Upper lobe of left lung (tissue), 4 donors: ENCODE measurements at regions not wholly inside any gene's neighbourhood (a gene's known extent, or its start where the extent isn't known, plus 50 kb on each side); places are given as distances from the start of the nearest gene placed in this dataset.

ENCODE experiments used
- EP300 ChIP-seq, 4 donors: sonication (generic); formaldehyde crosslinking; IDR thresholded peaks; one replicate each; pipeline ENCODE4 v1.5.1; 2017; ENCODE audit warnings: antibody characterized with exemption in 4 of 4, control low read depth in 2 of 4
- POLR2A ChIP-seq, 4 donors: fragments of 450-650 bp; IDR thresholded peaks; one replicate each; pipeline ENCODE4 v1.5.1; 2016 to 2017; ENCODE audit warnings: antibody characterized with exemption in 4 of 4, mild to moderate bottlenecking in 2 of 4
- POLR2AphosphoS5 ChIP-seq, 2 donors: sonication (generic); formaldehyde crosslinking; IDR thresholded peaks; one replicate each; pipeline ENCODE4 v1.5.1; 2017; ENCODE audit warnings: antibody characterized with exemption in 2 of 2
- TF ChIP-seq, protein P1 (sequence below), 6 experiments: fragments of 450-650 bp in 4 of 6; fragments of 200-600 bp in 2 of 6; sonication (generic) in 2 of 6; IDR thresholded peaks; one replicate each; pipeline ENCODE4 v1.5.1; 2016 to 2019; ENCODE audit warnings: antibody characterized with exemption in 6 of 6

GRCh38 chr12:131260954-131261353 is 307.2 kb downstream of the ADGRD1 start:
- TF ChIP-seq, protein P1, sequence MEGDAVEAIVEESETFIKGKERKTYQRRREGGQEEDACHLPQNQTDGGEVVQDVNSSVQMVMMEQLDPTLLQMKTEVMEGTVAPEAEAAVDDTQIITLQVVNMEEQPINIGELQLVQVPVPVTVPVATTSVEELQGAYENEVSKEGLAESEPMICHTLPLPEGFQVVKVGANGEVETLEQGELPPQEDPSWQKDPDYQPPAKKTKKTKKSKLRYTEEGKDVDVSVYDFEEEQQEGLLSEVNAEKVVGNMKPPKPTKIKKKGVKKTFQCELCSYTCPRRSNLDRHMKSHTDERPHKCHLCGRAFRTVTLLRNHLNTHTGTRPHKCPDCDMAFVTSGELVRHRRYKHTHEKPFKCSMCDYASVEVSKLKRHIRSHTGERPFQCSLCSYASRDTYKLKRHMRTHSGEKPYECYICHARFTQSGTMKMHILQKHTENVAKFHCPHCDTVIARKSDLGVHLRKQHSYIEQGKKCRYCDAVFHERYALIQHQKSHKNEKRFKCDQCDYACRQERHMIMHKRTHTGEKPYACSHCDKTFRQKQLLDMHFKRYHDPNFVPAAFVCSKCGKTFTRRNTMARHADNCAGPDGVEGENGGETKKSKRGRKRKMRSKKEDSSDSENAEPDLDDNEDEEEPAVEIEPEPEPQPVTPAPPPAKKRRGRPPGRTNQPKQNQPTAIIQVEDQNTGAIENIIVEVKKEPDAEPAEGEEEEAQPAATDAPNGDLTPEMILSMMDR (IDR thresholded peaks at IDR 0.05): no peak
- no peak for TF ChIP-seq POLR2A (IDR thresholded peaks at IDR 0.05)
- TF ChIP-seq POLR2AphosphoS5 (IDR thresholded peaks at IDR 0.05): no peak
- no peak for TF ChIP-seq EP300 (IDR thresholded peaks at IDR 0.05)
